OCI-LY7 (cell line): ENCODE measurements at regions not wholly inside any gene's neighbourhood (a gene's known extent, or its start where the extent isn't known, plus 50 kb on each side); places are given as distances from the start of the nearest gene placed in this dataset.

Source experiments
- CTCF ChIP-seq: fragments of 200-600 bp; sonication (generic); conservative IDR thresholded peaks from 2 replicates; pipeline ENCODE4 v1.5.1; 2014; ENCODE audit warnings: mild to moderate bottlenecking, antibody characterized with exemption, low read length, moderate library complexity, mixed read lengths
- EZH2phosphoT487 ChIP-seq: fragments of 200-600 bp; sonication (generic); IDR thresholded peaks from 2 replicates; pipeline ENCODE4 v1.6.1; 2018; ENCODE audit warnings: low read depth, borderline replicate concordance, mild to moderate bottlenecking, mixed run types, antibody characterized with exemption, low read length, moderate library complexity, mixed read lengths

GRCh38 chr16:85491798-85492294 is 121.3 kb upstream of the GSE1 start:
- TF ChIP-seq CTCF: no peak
- no peak for TF ChIP-seq EZH2phosphoT487
